GM19351 (cell line): ENCODE measurements at regions not wholly inside any gene's neighbourhood (a gene's known extent, or its start where the extent isn't known, plus 50 kb on each side); places are given as distances from the start of the nearest gene placed in this dataset.

ENCODE experiments used
- ATAC-seq: cut with Tn5 transposase; IDR thresholded peaks from one replicate; pipeline ENCODE4 v1.9.1; 2021; ENCODE audit warnings: mild to moderate bottlenecking, moderate library complexity; ENCODE audit not compliant: unreplicated experiment

DNA sequence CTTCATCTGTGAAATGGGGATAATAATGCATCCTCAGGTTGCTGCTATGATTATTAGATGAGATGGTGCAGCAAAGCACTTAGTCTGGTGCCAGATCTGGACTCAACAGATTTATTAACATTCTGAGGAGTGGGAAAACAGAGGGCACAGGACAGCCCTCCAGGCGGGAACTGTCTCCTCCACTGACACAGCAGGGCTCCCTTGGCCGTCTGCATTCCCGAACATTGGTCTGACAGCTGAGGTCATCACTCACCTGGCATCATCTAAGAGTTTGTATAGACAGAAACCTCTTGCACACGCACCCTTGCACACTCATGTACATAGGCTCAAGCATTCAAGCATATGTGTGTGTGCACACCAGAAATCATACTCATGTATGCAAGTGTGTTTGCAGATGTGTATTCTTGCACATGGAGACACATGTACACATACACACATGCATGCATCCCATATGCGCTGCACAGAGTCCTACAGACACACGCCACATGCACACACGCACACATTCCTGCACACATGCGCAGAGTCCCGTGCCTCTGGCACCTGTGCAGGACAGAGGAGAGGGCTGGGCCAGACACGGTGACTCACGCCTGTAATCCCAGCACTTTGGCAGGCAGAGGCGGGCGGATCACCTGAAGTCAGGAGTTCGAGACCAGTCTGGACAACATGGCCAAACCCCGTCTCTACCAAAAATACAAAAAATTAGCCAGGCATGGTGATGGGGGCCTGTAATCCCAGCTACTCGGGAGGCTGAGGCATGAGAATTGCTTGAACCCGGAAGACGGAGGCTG, 173.3 kb upstream of the GLI2 start:
- no peak for ATAC-seq

DNA sequence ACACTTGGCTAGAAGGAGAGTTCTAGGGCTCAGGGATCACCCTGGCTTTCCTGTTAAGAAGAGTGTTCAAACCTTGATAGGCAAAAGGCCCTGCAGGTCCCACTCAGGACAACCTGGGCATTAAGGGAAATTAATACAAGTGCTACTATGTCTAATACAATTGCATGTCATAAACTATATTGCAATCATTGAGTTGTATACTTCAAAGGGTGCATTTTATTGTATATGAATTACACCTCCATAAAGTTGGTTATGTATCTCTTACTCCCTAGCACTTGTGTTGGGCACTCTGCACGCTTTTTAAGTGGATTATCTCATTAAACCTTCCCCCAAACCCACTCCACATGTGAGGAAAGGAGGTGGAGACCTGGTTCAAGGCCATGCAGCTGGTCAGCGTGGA, 172.1 kb upstream of the GLI2 start:
- no peak for ATAC-seq

DNA sequence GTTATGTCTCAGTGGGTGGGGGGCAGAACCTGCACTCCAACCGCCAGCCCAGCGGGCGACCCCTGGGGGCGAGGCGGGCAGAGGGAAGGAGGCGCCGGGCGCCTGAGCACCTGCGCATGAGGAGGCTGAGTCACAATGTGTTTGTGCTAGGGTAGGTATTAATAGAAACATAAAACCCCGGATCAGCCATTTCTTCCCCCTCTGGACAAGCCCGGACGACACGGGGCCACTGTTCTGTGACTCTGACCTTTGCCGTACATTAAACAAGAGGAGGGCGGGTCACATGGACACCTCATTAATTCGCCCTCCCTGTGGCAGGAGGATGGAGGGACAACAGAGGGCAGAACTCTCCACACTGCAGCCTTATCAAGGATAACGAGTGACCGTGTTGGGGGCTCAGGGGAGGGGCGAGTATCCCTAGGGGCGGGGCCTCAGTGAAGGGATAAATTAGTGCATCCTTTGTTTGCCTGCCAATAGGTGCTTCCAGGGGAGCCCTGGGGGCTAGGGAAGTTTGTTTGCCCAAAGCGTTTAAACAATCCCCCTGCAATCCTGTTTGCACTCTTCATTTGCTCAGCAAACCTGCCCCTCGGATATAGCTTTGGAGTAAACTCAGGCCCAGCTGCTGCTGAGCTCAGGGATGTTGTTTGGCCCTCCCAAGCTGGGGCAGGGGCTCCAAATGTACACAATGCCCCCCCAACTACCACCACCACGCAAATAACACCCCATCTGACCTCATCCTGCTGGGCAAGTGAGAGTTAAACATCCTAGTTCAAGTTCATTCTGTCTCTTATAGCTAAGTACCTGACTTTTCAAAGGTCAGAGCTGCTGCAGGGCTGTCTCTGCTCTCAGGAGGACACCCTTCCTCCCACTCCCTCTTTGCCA, 171.2 kb upstream of the GLI2 start:
- no peak for ATAC-seq

DNA sequence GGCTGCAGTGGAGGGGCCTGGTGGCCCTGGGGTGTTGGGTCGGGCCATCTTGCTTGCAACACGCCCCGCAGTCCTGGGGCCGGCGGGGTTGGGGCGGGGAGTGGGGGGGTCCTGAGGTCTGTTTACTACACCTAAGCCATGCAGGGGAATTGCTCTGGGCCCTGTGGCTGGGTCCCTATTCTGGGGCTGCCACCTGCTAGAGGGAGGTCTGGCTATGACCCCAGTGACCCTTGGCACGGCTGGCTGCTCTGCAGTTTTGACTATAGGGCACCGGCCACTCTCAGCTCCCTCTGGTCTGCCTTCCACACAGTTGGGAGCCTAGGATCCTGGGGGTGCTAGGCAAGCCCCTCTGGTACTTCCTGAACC, 170.6 kb upstream of the GLI2 start:
- no peak for ATAC-seq

DNA sequence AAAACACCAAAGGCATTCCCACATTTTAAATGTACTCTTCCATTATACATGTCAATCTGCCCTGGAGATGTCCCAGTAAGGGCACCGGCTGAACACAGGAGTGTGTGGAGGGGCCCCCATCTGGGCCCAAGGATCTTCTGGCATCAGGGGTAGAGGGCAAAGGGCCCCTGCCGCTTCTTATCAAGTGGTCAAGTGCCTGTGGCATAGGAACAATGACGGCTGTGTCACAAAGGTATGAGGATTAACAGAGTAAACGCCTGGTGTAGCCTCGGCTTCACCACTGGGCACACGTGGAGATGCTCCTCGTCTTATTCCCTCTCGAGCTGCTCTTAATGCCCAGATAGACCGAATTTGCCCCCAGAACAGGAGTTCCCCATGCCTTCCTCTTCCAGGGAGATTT, 169.7 kb upstream of the GLI2 start:
- no peak for ATAC-seq

DNA sequence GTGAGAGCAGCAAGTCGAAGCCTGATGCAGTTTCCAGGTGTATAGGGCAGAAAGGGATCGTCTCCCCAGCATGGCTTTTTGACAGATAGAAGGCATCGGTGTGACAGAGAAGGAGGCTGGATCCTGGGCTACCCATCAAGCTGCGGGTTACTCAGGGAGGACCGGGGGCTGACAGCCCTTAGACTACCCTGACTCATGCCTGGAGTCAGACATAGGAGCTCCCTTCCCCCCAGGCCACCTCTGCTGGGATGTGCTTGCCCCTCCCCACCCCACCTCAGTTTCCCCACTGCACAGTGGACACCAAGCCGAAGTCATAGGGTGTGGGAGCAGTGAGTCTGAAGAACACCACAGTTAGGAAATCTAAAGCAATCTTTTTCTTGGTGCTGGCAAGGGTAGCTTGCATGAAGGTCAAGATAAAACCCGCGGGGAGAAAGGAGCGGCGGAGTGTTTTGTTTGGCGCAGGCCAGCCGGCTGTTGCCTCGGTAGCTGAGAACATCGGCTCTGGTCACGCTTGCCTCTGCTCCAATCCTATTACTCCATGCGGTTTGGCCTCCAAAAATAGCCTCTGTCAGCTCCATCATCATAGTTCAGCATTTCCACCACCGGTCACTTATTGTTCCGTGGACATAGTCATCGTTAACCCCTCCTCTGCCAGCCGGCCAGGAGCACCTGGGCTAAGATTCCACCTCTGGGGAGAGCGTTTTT, 169.2 kb upstream of the GLI2 start:
- no peak for ATAC-seq

DNA sequence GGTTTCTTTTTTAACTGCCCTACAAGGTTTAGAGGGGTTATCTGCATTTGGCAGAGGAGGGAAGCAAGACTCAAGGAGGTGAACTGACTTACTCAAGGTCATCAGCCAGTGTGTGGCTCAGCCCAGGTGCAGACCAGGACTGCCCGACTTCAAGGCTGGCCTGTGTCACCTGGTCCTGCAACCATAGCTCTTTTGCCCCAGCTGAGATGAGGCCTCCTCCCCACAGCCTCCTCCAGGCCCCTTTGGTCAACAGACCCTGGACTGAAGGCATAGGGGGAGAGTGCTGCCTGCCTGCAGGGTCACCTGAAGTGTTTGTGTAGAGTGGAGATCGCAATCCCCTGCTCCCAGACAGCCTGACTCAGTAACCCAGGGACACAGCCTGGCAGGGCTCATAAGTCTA, 168.5 kb upstream of the GLI2 start:
- ATAC-seq, result no peak

DNA sequence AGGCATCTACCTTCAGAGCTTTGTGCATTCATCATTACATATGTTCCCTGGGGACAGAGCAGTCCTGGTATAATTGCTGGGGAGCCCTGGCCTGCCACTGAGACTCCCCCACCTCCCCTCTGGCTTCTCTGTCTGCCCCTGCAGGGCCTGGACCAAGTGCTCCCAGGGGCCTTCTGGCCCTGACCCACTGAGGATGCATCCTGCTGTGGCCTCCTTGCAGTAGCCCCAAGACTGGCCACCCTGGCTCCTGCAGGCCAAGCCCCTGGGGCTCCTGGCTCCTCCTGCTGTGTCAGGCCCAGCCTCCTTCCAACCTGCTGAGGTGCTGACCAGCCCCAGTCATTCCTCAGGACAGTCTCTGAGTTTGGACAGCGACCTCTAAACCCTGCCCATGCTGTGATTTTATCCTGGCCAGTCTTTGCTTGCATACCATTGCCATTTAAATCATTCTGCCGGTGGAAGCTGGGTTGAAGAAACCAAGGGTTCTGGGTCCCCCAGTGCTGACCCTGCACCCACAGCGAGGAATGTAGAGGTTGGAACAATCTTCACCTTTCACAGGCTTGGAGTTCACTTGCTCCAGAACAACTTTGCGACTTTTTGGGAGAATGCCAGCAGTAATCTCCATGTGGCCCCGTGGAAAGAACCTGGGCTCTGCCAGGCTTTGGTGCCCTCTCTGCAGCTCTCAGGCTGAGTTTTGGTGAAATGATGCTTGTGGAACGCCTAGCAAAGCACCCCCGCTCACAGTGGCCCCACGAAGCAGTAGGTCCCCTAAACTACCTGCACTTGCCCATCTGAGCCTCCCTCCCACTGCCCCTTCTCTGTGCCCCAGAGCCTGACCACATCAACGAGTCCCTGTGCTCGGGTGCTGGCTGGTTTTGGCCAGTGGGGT, 167.3 kb upstream of the GLI2 start:
- ATAC-seq, result no peak

DNA sequence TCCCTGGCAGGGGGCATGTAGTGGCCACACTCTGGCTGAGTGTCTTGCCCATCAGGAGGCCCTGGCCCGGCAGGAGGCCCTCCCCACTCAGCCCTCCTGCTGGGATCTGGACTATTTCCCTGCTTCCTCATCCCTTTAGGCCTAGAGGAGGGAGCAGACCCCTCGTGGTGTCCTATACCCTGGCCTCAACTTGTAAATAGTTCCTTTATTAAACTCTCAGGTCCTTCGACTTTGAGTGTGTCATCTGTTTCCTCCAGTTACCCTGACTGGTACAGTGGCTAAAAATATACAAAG, 166.7 kb upstream of the GLI2 start:
- no peak for ATAC-seq

DNA sequence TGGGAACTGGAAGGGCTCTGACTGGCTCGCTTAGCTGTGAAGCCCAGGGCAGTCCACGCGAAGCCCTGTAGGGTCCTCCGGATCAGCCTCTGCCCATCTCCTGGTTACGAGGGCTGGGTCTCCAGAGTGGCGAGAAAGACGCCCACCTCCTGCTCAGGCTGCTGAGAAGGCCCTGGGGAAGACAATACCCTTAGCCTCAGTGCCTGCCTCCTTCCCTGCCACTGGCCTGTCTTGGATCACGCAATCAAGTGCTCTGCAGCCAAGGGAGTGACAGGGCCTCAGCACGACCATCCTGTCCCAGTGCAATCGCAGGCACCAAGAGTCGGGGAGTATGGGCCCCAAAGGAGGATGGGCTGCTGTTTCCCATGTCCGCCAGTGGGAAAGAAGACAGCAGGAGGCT, 165.7 kb upstream of the GLI2 start:
- ATAC-seq, result no peak

DNA sequence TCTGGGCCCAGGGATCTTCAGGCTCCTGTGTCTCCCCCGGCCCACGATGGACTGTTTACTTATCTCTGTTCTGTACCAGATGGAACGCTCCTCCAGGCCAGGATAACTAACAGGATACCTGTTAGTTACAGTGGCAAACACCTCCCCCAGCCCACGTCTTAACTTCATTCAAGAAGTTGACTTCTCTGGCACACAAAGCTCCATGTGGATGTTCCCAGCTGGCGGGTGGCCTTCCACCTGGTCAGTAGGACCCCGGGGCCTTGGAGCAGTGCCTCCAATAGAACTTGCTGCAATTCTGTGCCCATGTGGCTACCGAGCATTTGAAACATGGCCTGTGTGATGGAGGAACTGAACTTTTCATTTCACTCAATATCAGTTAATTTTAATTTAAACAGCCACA, 165.1 kb upstream of the GLI2 start:
- ATAC-seq, result no peak

DNA sequence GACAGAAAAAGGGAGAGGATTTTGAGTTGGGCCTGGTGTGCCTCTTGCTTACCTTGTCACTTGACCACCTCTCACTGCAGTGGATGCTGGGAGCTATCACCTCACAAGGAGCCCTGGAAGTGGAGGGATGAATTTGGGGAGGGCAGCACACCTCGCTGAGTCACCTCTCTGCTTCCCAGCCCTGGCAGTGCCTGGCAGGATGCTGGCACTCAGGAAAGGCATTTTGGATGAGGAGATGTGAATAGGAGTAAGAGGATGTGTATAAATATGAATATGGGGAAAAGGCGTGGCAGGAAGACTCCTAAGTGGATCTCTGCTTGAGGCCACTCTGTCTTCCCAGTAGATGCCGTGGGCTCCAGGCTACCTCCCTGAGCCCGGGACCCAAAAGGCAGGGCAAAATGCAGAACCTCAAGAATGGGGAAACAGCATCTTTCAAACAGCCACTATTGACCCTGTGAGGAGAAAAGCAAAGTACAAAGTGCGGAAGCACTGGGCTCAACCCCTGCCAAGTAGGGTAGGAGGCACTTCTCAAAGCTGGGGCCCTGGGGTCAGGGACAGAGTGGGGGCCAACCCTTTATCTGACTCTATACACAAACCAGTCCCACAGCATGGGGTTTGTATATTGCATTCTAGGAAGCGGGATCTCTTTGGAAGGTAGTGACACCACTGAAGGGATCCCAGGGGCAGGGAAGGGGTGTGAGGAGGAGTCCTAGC, 164.5 kb upstream of the GLI2 start:
- ATAC-seq, result no peak

DNA sequence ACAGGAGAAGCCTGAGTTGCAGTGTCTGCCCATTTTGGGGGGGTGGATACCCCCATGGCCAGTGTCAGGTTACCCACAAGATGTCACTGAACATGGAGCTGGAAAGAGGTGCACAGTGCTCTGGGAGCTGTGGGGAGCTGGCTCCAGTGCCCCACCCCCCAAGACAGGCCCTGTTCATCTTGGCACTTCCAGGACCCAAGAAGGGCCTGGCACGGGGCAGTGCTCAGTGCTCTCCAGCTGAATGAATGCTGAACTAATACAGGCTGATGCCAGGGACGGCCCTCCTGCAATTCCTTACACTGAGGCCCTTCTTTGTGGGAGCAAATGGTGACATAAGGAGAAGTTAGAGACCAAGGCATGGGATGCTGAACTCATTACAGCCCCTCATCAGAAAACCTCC, 163.4 kb upstream of the GLI2 start:
- no peak for ATAC-seq

DNA sequence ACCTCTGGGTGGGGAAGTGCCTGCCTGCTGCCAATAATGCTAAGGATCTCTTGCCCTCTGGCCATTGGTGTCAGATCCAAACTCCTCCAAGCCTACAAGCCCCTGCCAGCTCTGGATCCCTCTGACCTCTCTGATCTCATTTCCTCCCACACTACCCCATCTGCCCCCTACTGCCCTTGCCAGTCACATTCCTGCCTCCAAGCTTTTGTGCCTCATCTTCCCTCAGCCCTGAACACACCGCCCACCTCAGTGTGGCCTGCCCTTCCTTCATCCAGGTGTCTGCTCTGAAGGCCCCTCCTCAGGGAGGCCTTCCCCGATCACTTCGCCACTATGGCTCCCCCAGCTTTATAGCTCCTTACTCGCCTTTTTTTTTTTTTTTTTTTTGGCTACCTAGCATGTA, 161.0 kb upstream of the GLI2 start:
- ATAC-seq, result no peak

DNA sequence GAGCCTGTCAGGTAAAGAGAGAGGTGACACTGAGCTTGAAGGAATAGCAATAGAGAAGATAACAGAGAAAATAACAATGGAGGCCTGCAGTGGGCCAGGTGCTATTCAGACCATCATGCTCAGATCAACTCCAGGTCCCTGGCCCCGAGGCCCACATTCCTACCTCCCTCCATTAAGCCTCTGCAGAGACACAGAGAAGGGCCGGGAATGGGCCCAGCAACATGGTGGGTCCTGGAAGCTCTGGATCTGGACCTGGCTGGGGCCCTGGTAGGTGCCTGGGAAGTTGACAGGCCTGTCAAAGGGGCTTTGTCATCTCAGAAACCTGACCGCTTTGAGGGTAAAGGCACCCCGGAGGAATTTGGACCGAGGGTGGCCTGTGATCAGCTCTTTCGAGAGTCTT, 159.7 kb upstream of the GLI2 start:
- ATAC-seq, result no peak

DNA sequence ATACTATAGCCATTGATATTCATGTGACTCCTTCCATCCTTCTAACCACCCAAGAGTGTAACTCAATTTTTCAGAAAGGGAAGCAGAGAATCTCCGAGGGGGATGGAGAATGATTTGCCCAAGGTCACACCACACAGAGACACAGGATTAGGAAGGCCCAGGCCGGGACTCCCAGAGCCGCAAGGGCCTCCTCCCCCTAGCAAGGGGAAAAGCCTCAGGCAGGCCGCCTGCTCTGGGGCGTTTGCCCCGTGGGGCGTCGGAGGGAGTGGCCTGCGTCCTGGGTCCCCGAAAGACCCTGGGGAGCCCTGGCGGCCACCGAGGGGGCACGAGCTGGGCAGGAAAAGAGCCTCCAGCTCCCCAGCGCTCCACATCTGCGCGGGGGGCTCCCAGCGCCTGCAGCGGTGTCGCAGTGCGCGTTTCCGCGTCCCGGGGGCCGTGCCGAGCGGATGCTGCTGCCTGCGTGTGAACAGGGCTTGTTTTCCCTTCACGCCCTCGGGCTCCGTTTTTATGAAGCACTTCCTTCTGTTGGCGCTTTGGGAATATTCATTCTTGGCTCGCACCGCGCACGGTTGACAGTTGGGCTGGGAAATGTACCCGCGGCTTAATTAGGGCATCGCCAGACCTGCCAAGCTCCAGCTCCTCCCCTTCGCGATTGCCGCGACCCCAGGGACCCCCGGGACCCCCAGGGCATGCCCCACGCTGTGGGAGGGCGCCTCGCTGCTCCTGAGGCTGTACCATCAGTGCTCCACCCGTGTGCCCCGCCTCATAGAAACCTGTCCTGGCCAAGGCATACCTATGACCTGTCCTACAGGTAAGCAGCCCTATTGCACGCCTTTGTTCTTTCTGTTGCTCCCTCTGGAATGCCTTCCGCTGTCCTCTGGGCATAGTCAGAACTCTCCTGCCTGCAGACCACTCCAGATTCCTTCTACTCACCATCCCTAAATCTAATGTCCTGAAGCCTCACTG, 158.9 kb upstream of the GLI2 start:
- ATAC-seq, result no peak

DNA sequence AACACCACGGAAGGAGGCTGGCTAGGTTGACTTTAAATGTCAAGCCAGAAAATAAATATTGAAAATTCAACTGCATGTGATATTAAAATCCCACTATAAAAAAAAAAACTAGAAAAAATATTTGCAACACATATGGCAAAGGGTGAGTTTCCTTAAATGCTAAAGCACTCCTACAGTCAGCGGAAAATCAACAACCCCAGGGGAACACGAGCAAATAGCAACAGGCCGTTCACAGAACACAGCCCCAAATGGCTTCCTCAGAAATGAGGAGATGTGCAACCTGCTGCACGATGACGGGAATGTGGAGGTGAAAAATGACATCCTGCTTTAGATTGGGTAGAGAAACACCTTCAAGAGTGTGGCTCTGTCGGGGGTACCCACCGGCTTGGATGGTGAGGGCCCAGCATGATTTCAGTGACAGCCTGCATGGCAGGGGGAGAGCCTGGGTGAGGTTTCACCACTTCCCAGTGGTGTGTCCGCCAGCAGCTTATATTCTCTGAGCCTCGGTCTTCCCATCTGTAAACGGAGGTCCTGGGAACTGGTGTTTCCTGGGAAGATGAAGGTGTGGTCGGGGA, 157.9 kb upstream of the GLI2 start:
- no peak for ATAC-seq

DNA sequence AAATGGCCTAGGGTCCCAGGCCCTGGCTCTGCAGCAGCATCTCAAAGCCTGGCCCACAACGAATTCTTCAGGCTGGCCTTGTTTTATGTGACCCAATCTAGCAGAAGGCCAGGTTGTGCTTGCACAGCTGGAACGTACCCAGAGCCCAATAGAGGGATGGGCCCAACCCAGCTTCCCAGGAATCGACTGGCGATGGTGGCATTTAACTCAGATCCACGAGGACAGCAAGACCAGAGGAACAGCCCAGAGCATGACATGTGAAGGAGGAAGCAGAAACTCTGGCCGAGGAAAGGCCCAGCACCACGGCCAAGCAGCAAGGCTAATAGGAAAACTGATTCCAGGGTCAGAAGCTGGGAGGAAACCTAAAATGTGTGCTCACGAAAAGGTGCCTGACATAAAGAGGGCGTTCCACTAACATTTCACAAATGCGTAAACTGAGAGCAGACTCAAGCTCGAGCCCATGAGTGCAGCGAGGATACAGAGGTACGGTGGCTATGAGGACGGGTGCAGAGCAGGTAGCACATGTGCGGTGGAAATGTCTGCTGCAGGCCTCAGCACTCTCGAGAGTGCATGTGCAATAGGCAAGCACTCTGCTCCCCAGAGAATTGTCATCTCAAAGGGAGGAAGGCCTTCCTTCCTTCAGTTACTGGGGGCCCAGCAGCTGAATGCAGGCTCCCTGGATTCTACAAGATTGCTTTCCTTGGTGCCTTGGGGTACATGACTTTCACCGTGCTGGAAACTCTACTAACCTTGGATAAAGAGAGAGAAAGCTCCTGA, 156.9 kb upstream of the GLI2 start:
- no peak for ATAC-seq
